ENCODE measurements at regions not wholly inside any gene's neighbourhood (a gene's known extent, or its start where the extent isn't known, plus 50 kb on each side); places are given as distances from the start of the nearest gene placed in this dataset.

- no peaks in the 10 kb centered on the region for H3K36me3 ChIP-seq (ENCODE audit: control insufficient read depth in 4 of 4, insufficient read depth in 4 of 4, low read length in 4 of 4)
- DNase-seq (no peak), ATAC-seq (ENCODE audit: insufficient read depth, low FRiP score) (no peak)
- H3K9ac ChIP-seq (ENCODE audit: insufficient read depth in 1 of 2, low read length in 2 of 2) = no peak overlapping the region
- WGBS, 2 donors = 45 to 78% methylated on average over 2 of the region's 2 CpGs
- no peak overlapping the region for H3K4me3 ChIP-seq
- no peaks in the 10 kb centered on the region for H3K27me3 ChIP-seq (ENCODE audit: control insufficient read depth in 3 of 3, insufficient read depth in 3 of 3, low read length in 2 of 3)
- H3K27ac ChIP-seq (ENCODE audit: low read depth in 1 of 2, low read length in 1 of 2) = no peak overlapping the region
- H3K4me1 ChIP-seq (ENCODE audit: control insufficient read depth in 5 of 5, insufficient read depth in 5 of 5, low read length in 5 of 5) = peaks cover 0 to 28% (median 1%) of the 10 kb centered on the region in 5 donors
- H3K9me3 ChIP-seq (ENCODE audit: control insufficient read depth in 4 of 4, insufficient read depth in 3 of 4, low read length in 3 of 4) = peaks cover 0 to 3% (median 0%) of the 10 kb centered on the region in 4 donors
- TF ChIP-seq CTCF (IDR thresholded peaks at IDR 0.05; ENCODE audit: control extremely low read depth, extremely low read depth) = no peak
Measured at GRCh38 chr19:31900991-31901390, 444.4 kb upstream of the ZNF507 start.

- Histone ChIP-seq H3K4me1 (ENCODE audit: control insufficient read depth in 5 of 5, insufficient read depth in 5 of 5, low read length in 5 of 5) (peaks cover 0 to 43% (median 5%) of the 10 kb centered on the region in 5 donors), H3K27me3 (ENCODE audit: control insufficient read depth in 3 of 3, insufficient read depth in 3 of 3, low read length in 2 of 3) (no peaks in the 10 kb centered on the region), H3K9me3 (ENCODE audit: control insufficient read depth in 4 of 4, insufficient read depth in 3 of 4, low read length in 3 of 4) (peaks cover 0 to 3% (median 0%) of the 10 kb centered on the region in 4 donors), H3K9ac (ENCODE audit: insufficient read depth in 1 of 2, low read length in 2 of 2) (no peak overlapping the region), H3K36me3 (ENCODE audit: control insufficient read depth in 4 of 4, insufficient read depth in 4 of 4, low read length in 4 of 4) (no peaks in the 10 kb centered on the region), H3K27ac (ENCODE audit: low read depth in 1 of 2, low read length in 1 of 2) (no peak overlapping the region), H3K4me3 (no peak overlapping the region)
- ATAC-seq (ENCODE audit: insufficient read depth, low FRiP score) (no peak), DNase-seq (no peak)
- 95 to 100% methylated on average over 1 of the region's 1 CpG for WGBS, 2 donors
- TF ChIP-seq CTCF (IDR thresholded peaks at IDR 0.05; ENCODE audit: control extremely low read depth, extremely low read depth) = no peak
Measured at GRCh38 chr19:31902821-31903220, 442.6 kb upstream of the ZNF507 start.

GRCh38 chr19:31903979-31904378, 441.4 kb upstream of the ZNF507 start:
- Histone ChIP-seq H3K27ac (ENCODE audit: low read depth in 1 of 2, low read length in 1 of 2) (no peak overlapping the region), H3K4me3 (no peak overlapping the region), H3K27me3 (ENCODE audit: control insufficient read depth in 3 of 3, insufficient read depth in 3 of 3, low read length in 2 of 3) (no peaks in the 10 kb centered on the region), H3K36me3 (ENCODE audit: control insufficient read depth in 4 of 4, insufficient read depth in 4 of 4, low read length in 4 of 4) (no peaks in the 10 kb centered on the region), H3K4me1 (ENCODE audit: control insufficient read depth in 5 of 5, insufficient read depth in 5 of 5, low read length in 5 of 5) (peaks cover 0 to 54% (median 5%) of the 10 kb centered on the region in 5 donors), H3K9ac (ENCODE audit: insufficient read depth in 1 of 2, low read length in 2 of 2) (no peak overlapping the region), H3K9me3 (ENCODE audit: control insufficient read depth in 4 of 4, insufficient read depth in 3 of 4, low read length in 3 of 4) (peaks cover 0 to 3% (median 0%) of the 10 kb centered on the region in 4 donors)
- 65 to 72% methylated on average over 2 of the region's 2 CpGs for WGBS, 2 donors
- TF ChIP-seq CTCF (IDR thresholded peaks at IDR 0.05; ENCODE audit: control extremely low read depth, extremely low read depth) = no peak
- DNase-seq (peak; percentile 32 to 77 (median 64)), ATAC-seq (ENCODE audit: insufficient read depth, low FRiP score) (no peak)

All from lung (tissue), 11 donors.